Small intestine (tissue), 7 donors: ENCODE measurements at regions not wholly inside any gene's neighbourhood (a gene's known extent, or its start where the extent isn't known, plus 50 kb on each side); places are given as distances from the start of the nearest gene placed in this dataset.

Experiments
- DNase-seq, 2 donors: peaks; one replicate each; pipeline versions ENCODE4 v3.0.0 to v3.0.0-alpha.2; 2013
- FAIRE-seq: peaks from 2 replicates; lab custom pipeline; 2012; peaks lifted over from hg19 to GRCh38; lab: Jason Lieb, UNC
- H3K27ac ChIP-seq, 3 donors: one replicate each; pipeline ENCODE4 v1.5.1; 2013; ENCODE audit warnings: low read length in 2 of 3, mild to moderate bottlenecking in 2 of 3, control low read depth in 1 of 3, inconsistent platforms in 1 of 3, low read depth in 1 of 3, moderate library complexity in 1 of 3
- H3K27me3 ChIP-seq, 3 donors: one replicate each; pipeline ENCODE4 v1.6.1; 2013; ENCODE audit warnings: low read length in 3 of 3, inconsistent platforms in 1 of 3; ENCODE audit not compliant: control insufficient read depth in 3 of 3, insufficient read depth in 3 of 3
- H3K36me3 ChIP-seq, 3 donors: one replicate each; pipeline ENCODE4 v1.6.1; 2013; ENCODE audit warnings: low read length in 3 of 3, inconsistent platforms in 1 of 3, low read depth in 1 of 3, mild to moderate bottlenecking in 1 of 3, moderate library complexity in 1 of 3; ENCODE audit not compliant: control insufficient read depth in 3 of 3, insufficient read depth in 2 of 3
- H3K4me1 ChIP-seq, 3 donors: one replicate each; pipeline ENCODE4 v1.6.1; 2013; ENCODE audit warnings: low read length in 2 of 3, inconsistent platforms in 1 of 3, low read depth in 1 of 3, mild to moderate bottlenecking in 1 of 3, moderate library complexity in 1 of 3; ENCODE audit not compliant: control insufficient read depth in 3 of 3, insufficient read depth in 2 of 3
- H3K4me3 ChIP-seq, 3 donors: one replicate each; pipeline ENCODE4 v1.5.1; 2013; ENCODE audit warnings: low read length in 3 of 3, control low read depth in 1 of 3, inconsistent platforms in 1 of 3, low read depth in 1 of 3, mild to moderate bottlenecking in 1 of 3, moderate library complexity in 1 of 3
- H3K9me3 ChIP-seq, 2 donors: one replicate each; pipeline ENCODE4 v1.6.1; 2013; ENCODE audit warnings: low read depth in 1 of 2, low read length in 1 of 2; ENCODE audit not compliant: control insufficient read depth in 2 of 2, insufficient read depth in 1 of 2
- WGBS, 3 donors: extraction: QIAGEN DNeasy Blood & Tissue Kit; methylation state at CpG; one replicate each; pipeline ENCODE4 v1.1.7; 2013; 5-methylcytosine and 5-hydroxymethylcytosine counted together
- donor health status: healthy with polysubstance abuse.
- donor health status: control.
- donor health status: control.
- donor health status: Bipolar disorder and iron deficiency.
- donor health status: healthy.

GRCh38 chr20:11362450-11362849 lies 555.2 kb upstream of the BTBD3 start:
- Histone ChIP-seq H3K9me3 (no peaks in the 10 kb centered on the region), H3K36me3 (no peaks in the 10 kb centered on the region), H3K27ac (no peak overlapping the region), H3K27me3 (no peaks in the 10 kb centered on the region), H3K4me3 (no peak overlapping the region), H3K4me1 (no peaks in the 10 kb centered on the region)
- 52 to 60% (median 55%) methylated on average over 3 of the region's 3 CpGs for WGBS, 3 donors
- DNase-seq: no peak
- FAIRE-seq: no peak

- no peaks in the 10 kb centered on the region for H3K4me1 ChIP-seq
These were observed 553.0 kb upstream of the BTBD3 start for GRCh38 chr20:11364736-11365135.

GRCh38 chr20:11366660-11367059 lies 551.0 kb upstream of the BTBD3 start:
- Histone ChIP-seq H3K27me3 (no peaks in the 10 kb centered on the region), H3K27ac (no peak overlapping the region), H3K4me1 (no peaks in the 10 kb centered on the region), H3K36me3 (no peaks in the 10 kb centered on the region), H3K9me3 (no peaks in the 10 kb centered on the region), H3K4me3 (no peak overlapping the region)
- WGBS, 3 donors: 56 to 60% (median 58%) methylated on average over 4 of the region's 4 CpGs
- DNase-seq (no peak), FAIRE-seq (no peak)

More at GRCh38 chr20:11364736-11365135, 553.0 kb upstream of the BTBD3 start:
- no peaks in the 10 kb centered on the region for H3K9me3 ChIP-seq
- 78 to 89% (median 87%) methylated on average over 5 of the region's 5 CpGs for WGBS, 3 donors
- H3K27me3 ChIP-seq: no peaks in the 10 kb centered on the region
- no peak overlapping the region for H3K4me3 ChIP-seq
- no peak overlapping the region for H3K27ac ChIP-seq
- FAIRE-seq (no peak), DNase-seq (no peak)
- H3K36me3 ChIP-seq: no peaks in the 10 kb centered on the region

DNA sequence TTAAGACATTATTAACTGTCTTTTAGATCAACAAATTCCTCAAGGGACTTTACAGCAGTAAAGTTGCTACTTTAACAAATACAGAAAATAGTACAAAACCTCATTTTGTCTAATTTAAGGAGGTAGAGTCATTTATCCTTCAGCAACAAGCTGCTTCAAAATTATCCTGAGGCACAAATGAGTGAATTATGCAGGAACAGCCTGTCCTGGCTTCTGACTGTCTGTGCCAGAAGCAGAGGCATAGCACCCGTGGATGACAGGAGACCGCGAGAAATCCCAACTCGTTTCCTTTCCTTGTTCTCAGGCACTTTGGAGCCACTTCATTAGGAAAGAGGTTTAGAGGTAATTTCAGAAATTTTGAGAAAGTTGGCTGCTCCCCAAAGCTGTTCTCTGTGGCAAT lies 549.2 kb upstream of the BTBD3 start:
- FAIRE-seq (no peak), DNase-seq (no peak)
- Histone ChIP-seq H3K4me3 (no peak overlapping the region), H3K9me3 (no peaks in the 10 kb centered on the region), H3K27ac (no peak overlapping the region), H3K4me1 (no peaks in the 10 kb centered on the region), H3K36me3 (no peaks in the 10 kb centered on the region), H3K27me3 (no peaks in the 10 kb centered on the region)
- 59 to 76% (median 73%) methylated on average over 4 of the region's 4 CpGs for WGBS, 3 donors

GRCh38 chr20:11368965-11369711 lies 548.6 kb upstream of the BTBD3 start:
- Histone ChIP-seq H3K36me3 (no peaks in the 10 kb centered on the region), H3K4me3 (no peak overlapping the region), H3K9me3 (no peaks in the 10 kb centered on the region), H3K4me1 (no peaks in the 10 kb centered on the region), H3K27me3 (no peaks in the 10 kb centered on the region), H3K27ac (no peak overlapping the region)
- WGBS, 3 donors: 79 to 84% (median 82%) methylated on average over 12 of the region's 12 CpGs
- FAIRE-seq: no peak
- DNase-seq: no peak

DNA sequence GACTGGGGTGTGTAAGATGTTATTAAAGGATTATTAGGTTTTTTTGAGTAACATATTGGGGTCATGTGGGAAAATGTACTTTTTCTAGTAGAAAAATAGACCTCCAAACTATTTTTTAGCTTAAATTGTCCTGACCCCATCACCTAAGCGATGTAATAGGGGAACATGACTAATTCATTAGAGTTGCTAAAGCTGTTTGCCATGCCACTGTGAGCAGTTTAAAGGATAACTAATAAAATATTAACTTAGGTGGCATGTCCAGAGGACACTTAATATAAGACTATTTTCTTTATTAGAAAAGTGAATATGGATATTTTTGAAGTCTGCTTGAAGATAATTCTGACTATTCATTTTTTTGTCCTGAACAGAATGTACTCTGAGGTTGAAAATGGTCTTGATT lies 545.9 kb upstream of the BTBD3 start:
- WGBS, 3 donors: 81 to 92% (median 82%) methylated on average over 1 of the region's 1 CpG
- H3K4me3 ChIP-seq: no peak overlapping the region
- H3K27ac ChIP-seq: no peak overlapping the region
- no peaks in the 10 kb centered on the region for H3K36me3 ChIP-seq
- peaks cover 0 to 2% (median 0%) of the 10 kb centered on the region in 3 donors for H3K4me1 ChIP-seq
- no peak for DNase-seq
- H3K9me3 ChIP-seq: no peaks in the 10 kb centered on the region
- H3K27me3 ChIP-seq: no peaks in the 10 kb centered on the region
- FAIRE-seq: no peak

- Histone ChIP-seq H3K27ac (no peak overlapping the region), H3K4me3 (no peak overlapping the region), H3K4me1 (peaks cover 0 to 2% (median 0%) of the 10 kb centered on the region in 3 donors), H3K36me3 (no peaks in the 10 kb centered on the region), H3K9me3 (no peaks in the 10 kb centered on the region), H3K27me3 (no peaks in the 10 kb centered on the region)
- FAIRE-seq (no peak), DNase-seq (no peak)
- WGBS, 3 donors: 73 to 92% (median 75%) methylated on average over 5 of the region's 5 CpGs
These were observed 544.6 kb upstream of the BTBD3 start for GRCh38 chr20:11372876-11373790.

GRCh38 chr20:11375335-11375734 lies 542.4 kb upstream of the BTBD3 start:
- peaks cover 0 to 2% (median 0%) of the 10 kb centered on the region in 3 donors for H3K4me1 ChIP-seq
- no peak overlapping the region for H3K27ac ChIP-seq
- no peaks in the 10 kb centered on the region for H3K9me3 ChIP-seq
- WGBS, 3 donors: 51 to 65% (median 57%) methylated on average over 4 of the region's 4 CpGs
- DNase-seq: no peak
- H3K36me3 ChIP-seq: no peaks in the 10 kb centered on the region
- FAIRE-seq: no peak
- no peaks in the 10 kb centered on the region for H3K27me3 ChIP-seq
- no peak overlapping the region for H3K4me3 ChIP-seq
